Tibial nerve (tissue), 4 donors: ENCODE measurements at regions not wholly inside any gene's neighbourhood (a gene's known extent, or its start where the extent isn't known, plus 50 kb on each side); places are given as distances from the start of the nearest gene placed in this dataset.
A peak's percentile ranks its signal among the peaks of the same experiment; 100 is the strongest.

Experiments used
- DNase-seq, 2 donors: peaks; one replicate each; pipeline ENCODE4 v3.0.0-alpha.2; 2019; ENCODE audit warnings: low spot score in 2 of 2
- H3K27ac ChIP-seq, 4 donors: fragments of 200-600 bp; sonication (generic) in 3 of 4; one replicate each; pipeline ENCODE4 v1.5.1; 2017 to 2019; ENCODE audit warnings: mild to moderate bottlenecking in 1 of 4
- H3K27me3 ChIP-seq, 2 donors: fragments of 200-600 bp; sonication (generic) in 1 of 2; one replicate each; pipeline versions ENCODE4 v1.5.1 to v1.6.0; 2017 to 2019
- H3K36me3 ChIP-seq, 3 donors: fragments of 200-600 bp; sonication (generic); one replicate each; pipeline ENCODE4 v1.5.1; 2018 to 2019
- H3K4me1 ChIP-seq, 4 donors: fragments of 200-600 bp; sonication (generic) in 3 of 4; one replicate each; pipeline ENCODE4 v1.5.1; 2017 to 2019
- H3K4me3 ChIP-seq, 4 donors: fragments of 200-600 bp; sonication (generic) in 3 of 4; one replicate each; pipeline ENCODE4 v1.5.1; 2017 to 2019; ENCODE audit warnings: mild to moderate bottlenecking in 1 of 4, moderate library complexity in 1 of 4
- H3K9me3 ChIP-seq, 4 donors: fragments of 200-600 bp; sonication (generic) in 3 of 4; one replicate each; pipeline ENCODE4 v1.5.1; 2017 to 2019
- EP300 ChIP-seq, 2 donors: sonication (generic); formaldehyde crosslinking; IDR thresholded peaks; one replicate each; pipeline ENCODE4 v1.6.1; 2017; ENCODE audit warnings: antibody characterized with exemption in 2 of 2, mild to moderate bottlenecking in 1 of 2
- POLR2A ChIP-seq, 2 donors: fragments of 450-650 bp; IDR thresholded peaks; one replicate each; pipeline ENCODE4 v1.6.1; 2017; ENCODE audit warnings: antibody characterized with exemption in 2 of 2, mild to moderate bottlenecking in 2 of 2, moderate library complexity in 2 of 2
- WGBS, 2 donors: methylation state at CpG; one replicate each; pipeline ENCODE4 v1.1.5; 2018; 5-methylcytosine and 5-hydroxymethylcytosine counted together
- TF ChIP-seq, protein P1 (sequence below), 5 experiments: fragments of 200-600 bp in 3 of 5; fragments of 450-650 bp in 2 of 5; sonication (generic) in 3 of 5; IDR thresholded peaks; one replicate each; pipeline ENCODE4 v1.5.1; 2016 to 2019; ENCODE audit warnings: antibody characterized with exemption in 5 of 5, mild to moderate bottlenecking in 3 of 5, moderate library complexity in 2 of 5

DNA sequence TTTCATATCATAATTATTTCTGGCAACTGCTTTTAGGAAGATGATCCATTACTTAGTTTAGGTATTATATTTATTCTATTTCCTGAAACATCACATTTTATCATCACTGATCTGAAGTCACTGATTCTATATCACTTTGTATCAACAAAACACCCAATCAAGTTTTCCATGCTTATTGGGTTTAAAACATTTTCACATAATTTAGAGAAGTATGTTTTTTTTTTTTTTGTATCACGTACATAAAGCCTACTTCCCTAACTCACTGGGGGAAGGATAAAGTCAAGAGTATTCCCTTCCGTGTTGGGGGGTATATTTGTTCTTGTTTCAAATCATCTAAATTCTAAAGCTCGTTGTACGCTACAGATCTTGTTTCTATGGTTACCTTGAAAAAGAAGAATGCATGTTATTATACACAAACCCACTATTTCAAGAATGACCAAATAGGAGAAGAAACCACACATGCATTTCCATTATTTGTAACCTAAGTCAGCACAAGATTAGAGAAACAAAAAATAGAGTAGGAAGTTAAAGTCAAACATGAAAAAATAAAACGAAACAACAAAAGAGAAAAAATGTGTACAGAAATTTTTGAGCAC is 637.2 kb upstream of the MIR17HG start:
- Histone ChIP-seq H3K27ac (no peak overlapping the region), H3K4me1 (peaks cover 0 to 3% (median 0%) of the 10 kb centered on the region in 4 donors), H3K27me3 (no peaks in the 10 kb centered on the region), H3K9me3 (no peaks in the 10 kb centered on the region), H3K36me3 (no peaks in the 10 kb centered on the region), H3K4me3 (no peak overlapping the region)
- no peak for DNase-seq
- no peak for TF ChIP-seq POLR2A (IDR thresholded peaks at IDR 0.05)
- TF ChIP-seq EP300 (IDR thresholded peaks at IDR 0.05) = no peak
- TF ChIP-seq, protein P1, sequence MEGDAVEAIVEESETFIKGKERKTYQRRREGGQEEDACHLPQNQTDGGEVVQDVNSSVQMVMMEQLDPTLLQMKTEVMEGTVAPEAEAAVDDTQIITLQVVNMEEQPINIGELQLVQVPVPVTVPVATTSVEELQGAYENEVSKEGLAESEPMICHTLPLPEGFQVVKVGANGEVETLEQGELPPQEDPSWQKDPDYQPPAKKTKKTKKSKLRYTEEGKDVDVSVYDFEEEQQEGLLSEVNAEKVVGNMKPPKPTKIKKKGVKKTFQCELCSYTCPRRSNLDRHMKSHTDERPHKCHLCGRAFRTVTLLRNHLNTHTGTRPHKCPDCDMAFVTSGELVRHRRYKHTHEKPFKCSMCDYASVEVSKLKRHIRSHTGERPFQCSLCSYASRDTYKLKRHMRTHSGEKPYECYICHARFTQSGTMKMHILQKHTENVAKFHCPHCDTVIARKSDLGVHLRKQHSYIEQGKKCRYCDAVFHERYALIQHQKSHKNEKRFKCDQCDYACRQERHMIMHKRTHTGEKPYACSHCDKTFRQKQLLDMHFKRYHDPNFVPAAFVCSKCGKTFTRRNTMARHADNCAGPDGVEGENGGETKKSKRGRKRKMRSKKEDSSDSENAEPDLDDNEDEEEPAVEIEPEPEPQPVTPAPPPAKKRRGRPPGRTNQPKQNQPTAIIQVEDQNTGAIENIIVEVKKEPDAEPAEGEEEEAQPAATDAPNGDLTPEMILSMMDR (IDR thresholded peaks at IDR 0.05) = no peak
- WGBS, 2 donors = 43 to 54% methylated on average over 5 of the region's 5 CpGs

GRCh38 chr13:90713441-90714133 is 633.9 kb upstream of the MIR17HG start:
- H3K27ac ChIP-seq = no peak overlapping the region
- DNase-seq = no peak
- H3K4me1 ChIP-seq = peaks cover 0 to 18% (median 8%) of the 10 kb centered on the region in 4 donors
- WGBS, 2 donors = 92 to 93% methylated on average over 4 of the region's 4 CpGs
- H3K36me3 ChIP-seq = no peaks in the 10 kb centered on the region
- no peak overlapping the region for H3K4me3 ChIP-seq
- no peaks in the 10 kb centered on the region for H3K9me3 ChIP-seq
- TF ChIP-seq, protein P1 (IDR thresholded peaks at IDR 0.05) = no peak
- TF ChIP-seq EP300 (IDR thresholded peaks at IDR 0.05) = no peak
- TF ChIP-seq POLR2A (IDR thresholded peaks at IDR 0.05) = no peak
- H3K27me3 ChIP-seq = no peaks in the 10 kb centered on the region

GRCh38 chr13:90715485-90715884 is 632.0 kb upstream of the MIR17HG start:
- Histone ChIP-seq H3K36me3 (no peaks in the 10 kb centered on the region), H3K9me3 (no peaks in the 10 kb centered on the region), H3K4me1 (peaks cover 0 to 18% (median 8%) of the 10 kb centered on the region in 4 donors), H3K4me3 (no peak overlapping the region), H3K27ac (no peak overlapping the region), H3K27me3 (no peaks in the 10 kb centered on the region)
- 69 to 90% methylated on average over 1 of the region's 1 CpG for WGBS, 2 donors
- TF ChIP-seq, protein P1 (IDR thresholded peaks at IDR 0.05) = no peak
- TF ChIP-seq POLR2A (IDR thresholded peaks at IDR 0.05) (no peak), EP300 (IDR thresholded peaks at IDR 0.05) (no peak)
- DNase-seq = no peak

GRCh38 chr13:90717451-90717936 is 630.0 kb upstream of the MIR17HG start:
- WGBS, 2 donors = 13 to 19% methylated on average over 3 of the region's 3 CpGs
- TF ChIP-seq EP300 (IDR thresholded peaks at IDR 0.05) (no peak), POLR2A (IDR thresholded peaks at IDR 0.05) (no peak)
- TF ChIP-seq, protein P1 (IDR thresholded peaks at IDR 0.05) = no peak
- Histone ChIP-seq H3K27ac (peak overlapping the region in 1 of 4 donors; percentile 52), H3K4me1 (peaks cover 0 to 18% (median 8%) of the 10 kb centered on the region in 4 donors), H3K36me3 (no peaks in the 10 kb centered on the region), H3K4me3 (no peak overlapping the region), H3K9me3 (no peaks in the 10 kb centered on the region), H3K27me3 (no peaks in the 10 kb centered on the region)
- DNase-seq = no peak

GRCh38 chr13:90719461-90719860 is 628.0 kb upstream of the MIR17HG start:
- Histone ChIP-seq H3K27me3 (no peaks in the 10 kb centered on the region), H3K9me3 (no peaks in the 10 kb centered on the region), H3K36me3 (no peaks in the 10 kb centered on the region), H3K4me1 (peaks cover 0 to 17% (median 8%) of the 10 kb centered on the region in 4 donors), H3K4me3 (no peak overlapping the region), H3K27ac (no peak overlapping the region)
- no peak for DNase-seq
- TF ChIP-seq EP300 (IDR thresholded peaks at IDR 0.05) (no peak), POLR2A (IDR thresholded peaks at IDR 0.05) (no peak)
- TF ChIP-seq, protein P1 (IDR thresholded peaks at IDR 0.05) = no peak
- 48 to 49% methylated on average over 3 of the region's 3 CpGs for WGBS, 2 donors
